IPS-NIHi7 (cell line): ENCODE measurements at regions not wholly inside any gene's neighbourhood (a gene's known extent, or its start where the extent isn't known, plus 50 kb on each side); places are given as distances from the start of the nearest gene placed in this dataset.

Experiments used
- DNase-seq: peaks from one replicate; pipeline ENCODE4 v3.0.0; 2012; ENCODE audit warnings: mixed read lengths; ENCODE audit errors: extremely low spot score

GRCh38 chr1:157189986-157190982, 52.1 kb upstream of the ETV3 start:
- DNase-seq: no peak

GRCh38 chr1:157189096-157189495, 50.9 kb upstream of the ETV3 start:
- DNase-seq: no peak
